Fibroblast of villous mesenchyme (primary cell): ENCODE measurements at regions not wholly inside any gene's neighbourhood (a gene's known extent, or its start where the extent isn't known, plus 50 kb on each side); places are given as distances from the start of the nearest gene placed in this dataset.
"Not testable (repeated sequence)": the region's sequence is repeated elsewhere in the genome, so short reads cannot be mapped to it uniquely, and the experiment has no call there.

Experiments
- DNase-seq: peaks from one replicate; pipeline ENCODE4 v3.0.0-alpha.2; 2010; ENCODE audit warnings: low read depth
- H3K4me3 ChIP-seq: 2 replicates; pipeline ENCODE4 v1.5.1; 2011; ENCODE audit warnings: low read depth, mild to moderate bottlenecking, low read length
- CTCF ChIP-seq: IDR thresholded peaks from 2 replicates; pipeline ENCODE4 v1.5.1; 2012; ENCODE audit warnings: low read depth, mild to moderate bottlenecking, low read length; ENCODE audit not compliant: insufficient read depth

GRCh38 chr3:150232992-150233451, 175.1 kb upstream of the TSC22D2 start:
- DNase-seq: no peak
- no peak overlapping the region for H3K4me3 ChIP-seq
- TF ChIP-seq CTCF: no peak

GRCh38 chr3:150230037-150230436, 178.1 kb upstream of the TSC22D2 start:
- no peak for TF ChIP-seq CTCF
- H3K4me3 ChIP-seq: no peak overlapping the region
- DNase-seq: no peak

GRCh38 chr3:150228626-150229025, 179.5 kb upstream of the TSC22D2 start:
- not testable (repeated sequence) for DNase-seq, H3K4me3 ChIP-seq

GRCh38 chr3:150227839-150228238, 180.3 kb upstream of the TSC22D2 start:
- peak; percentile 92 for TF ChIP-seq CTCF
- no peak overlapping the region for H3K4me3 ChIP-seq
- DNase-seq: peak; percentile 65

- no peak for TF ChIP-seq CTCF
- H3K4me3 ChIP-seq: no peak overlapping the region
- DNase-seq: no peak
These were observed 182.1 kb upstream of the TSC22D2 start for GRCh38 chr3:150225986-150226385.

- H3K4me3 ChIP-seq: no peak overlapping the region
- no peak for DNase-seq
- no peak for TF ChIP-seq CTCF
These were observed 184.5 kb upstream of the TSC22D2 start for GRCh38 chr3:150223558-150223957.

- no peak overlapping the region for H3K4me3 ChIP-seq
- no peak for TF ChIP-seq CTCF
- DNase-seq: no peak
These were observed 185.2 kb upstream of the TSC22D2 start for GRCh38 chr3:150222691-150223489.
